ENCODE measurements at regions not wholly inside any gene's neighbourhood (a gene's known extent, or its start where the extent isn't known, plus 50 kb on each side); places are given as distances from the start of the nearest gene placed in this dataset.

- no peak for DNase-seq
Measured at GRCh38 chr21:16241479-16241963, 511.7 kb downstream of the USP25 start.

- no peak for DNase-seq
Measured at GRCh38 chr21:16243396-16243795, 513.6 kb downstream of the USP25 start.

GRCh38 chr21:16248705-16249104 lies 518.9 kb downstream of the USP25 start:
- no peak for DNase-seq

GRCh38 chr21:16250273-16250672 lies 520.5 kb downstream of the USP25 start:
- no peak for DNase-seq

- DNase-seq: no peak
Measured at GRCh38 chr21:16258844-16259611, 529.2 kb downstream of the USP25 start.

GRCh38 chr21:16262091-16262490 lies 532.3 kb downstream of the USP25 start:
- no peak for DNase-seq

GRCh38 chr21:16264319-16264718 lies 534.5 kb downstream of the USP25 start:
- no peak for DNase-seq

- DNase-seq: no peak
Measured at GRCh38 chr21:16269476-16269875, 539.7 kb downstream of the USP25 start.

- DNase-seq: no peak
Measured at GRCh38 chr21:16279731-16280581, 550.2 kb downstream of the USP25 start.

- DNase-seq: no peak
Measured at GRCh38 chr21:16280686-16281091, 550.9 kb downstream of the USP25 start.

GRCh38 chr21:16283516-16283915 lies 553.7 kb downstream of the USP25 start:
- DNase-seq: no peak

GRCh38 chr21:16285605-16286126 lies 555.9 kb downstream of the USP25 start:
- DNase-seq: no peak

GRCh38 chr21:16287046-16287445 lies 557.3 kb downstream of the USP25 start:
- no peak for DNase-seq

GRCh38 chr21:16291296-16291695 lies 561.5 kb downstream of the USP25 start:
- DNase-seq: no peak

- no peak for DNase-seq
Measured at GRCh38 chr21:16294128-16294527, 564.3 kb downstream of the USP25 start.

- no peak for DNase-seq
Measured at GRCh38 chr21:16302851-16303282, 573.1 kb downstream of the USP25 start.

- no peak for DNase-seq
Measured at GRCh38 chr21:16304174-16305095, 574.7 kb downstream of the USP25 start.

GRCh38 chr21:16305686-16306085 lies 575.9 kb downstream of the USP25 start:
- no peak for DNase-seq

GRCh38 chr21:16307256-16307655 lies 577.5 kb downstream of the USP25 start:
- no peak for DNase-seq

GRCh38 chr21:16308269-16308668 lies 578.5 kb downstream of the USP25 start:
- no peak for DNase-seq

- DNase-seq: no peak
Measured at GRCh38 chr21:16309250-16309971, 579.6 kb downstream of the USP25 start.

- DNase-seq: no peak
Measured at GRCh38 chr21:16310176-16310575, 580.4 kb downstream of the USP25 start.
